ENCODE measurements at regions not wholly inside any gene's neighbourhood (a gene's known extent, or its start where the extent isn't known, plus 50 kb on each side); places are given as distances from the start of the nearest gene placed in this dataset.

DNA sequence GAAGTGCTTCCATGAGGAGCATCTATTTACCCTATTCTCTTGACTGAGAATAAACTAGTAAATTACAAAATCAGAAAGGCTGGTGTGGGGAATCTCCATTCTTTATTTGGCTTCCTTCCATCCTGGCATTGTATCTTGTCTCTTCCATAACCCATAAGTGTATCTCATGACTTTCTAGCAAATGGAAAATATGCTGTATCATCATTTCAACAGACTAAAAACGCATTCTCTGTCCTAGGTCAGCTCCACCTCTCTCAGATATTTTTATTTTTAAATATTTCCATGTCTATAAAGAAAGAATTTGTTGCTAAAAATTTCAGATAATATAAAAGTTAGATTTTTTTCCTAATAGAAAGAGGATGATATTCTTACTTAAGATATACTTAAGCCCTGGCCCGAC, 154.2 kb upstream of the MYO16 start:
- no peaks in the 10 kb centered on the region for H3K27me3 ChIP-seq (ENCODE audit: control insufficient read depth, insufficient read depth, low read length)
- no peak overlapping the region for H3K4me3 ChIP-seq (ENCODE audit: low read length)
- H3K9me3 ChIP-seq (ENCODE audit: control insufficient read depth, insufficient read depth, low read length): no peaks in the 10 kb centered on the region
- H3K36me3 ChIP-seq (ENCODE audit: control insufficient read depth, insufficient read depth, low read length): no peaks in the 10 kb centered on the region
- WGBS (ENCODE audit: insufficient coverage, insufficient read length): no CpG with 5 or more reads among the region's 2 CpGs
- no peaks in the 10 kb centered on the region for H3K4me1 ChIP-seq (ENCODE audit: control insufficient read depth, insufficient read depth, low read length)
- no peak overlapping the region for H3K27ac ChIP-seq (ENCODE audit: low read length)
- DNase-seq (ENCODE audit: low read depth, low spot score): no peak

DNA sequence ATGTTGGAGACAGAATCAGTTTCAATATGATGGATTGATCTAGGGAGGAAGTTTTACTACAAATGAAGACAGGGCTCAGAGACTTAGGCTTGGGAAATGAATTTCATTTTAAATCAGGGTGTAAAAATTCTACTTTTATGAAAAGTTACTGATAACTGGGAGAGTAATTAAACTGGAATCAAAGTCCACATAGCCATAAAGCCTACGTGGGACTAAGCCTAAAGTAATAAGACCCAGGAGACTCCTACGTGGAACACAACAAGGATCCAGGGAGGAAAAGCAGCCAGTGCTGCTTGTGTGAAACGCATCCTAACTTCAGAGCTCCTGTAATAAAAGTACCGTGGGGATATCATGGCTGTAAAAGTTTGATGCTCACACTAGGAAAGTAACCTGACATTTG, 152.0 kb upstream of the MYO16 start:
- WGBS (ENCODE audit: insufficient coverage, insufficient read length): no CpG with 5 or more reads among the region's 4 CpGs
- no peaks in the 10 kb centered on the region for H3K4me1 ChIP-seq (ENCODE audit: control insufficient read depth, insufficient read depth, low read length)
- no peak for DNase-seq (ENCODE audit: low read depth, low spot score)
- no peak overlapping the region for H3K4me3 ChIP-seq (ENCODE audit: low read length)
- H3K27me3 ChIP-seq (ENCODE audit: control insufficient read depth, insufficient read depth, low read length): no peaks in the 10 kb centered on the region
- H3K27ac ChIP-seq (ENCODE audit: low read length): no peak overlapping the region
- H3K9me3 ChIP-seq (ENCODE audit: control insufficient read depth, insufficient read depth, low read length): no peaks in the 10 kb centered on the region
- H3K36me3 ChIP-seq (ENCODE audit: control insufficient read depth, insufficient read depth, low read length): no peaks in the 10 kb centered on the region

DNA sequence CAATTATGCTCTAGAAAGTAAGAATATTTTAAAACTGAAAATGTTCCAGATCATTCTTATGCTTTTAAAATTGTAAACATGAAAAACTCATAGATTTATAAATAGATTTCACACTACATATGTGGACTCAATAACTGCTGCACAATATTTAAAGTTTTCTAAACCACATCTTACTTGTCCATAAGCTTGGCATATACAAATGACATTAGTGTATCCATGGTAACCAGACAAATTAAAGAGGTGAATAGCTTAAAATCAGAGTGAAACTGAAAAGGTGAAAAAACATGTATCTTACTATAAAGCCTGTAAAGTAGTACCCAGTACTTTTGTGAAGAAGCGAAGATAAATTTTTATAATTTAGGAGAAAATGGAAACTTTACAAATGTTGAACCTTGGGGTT, 151.2 kb upstream of the MYO16 start:
- Histone ChIP-seq H3K36me3 (ENCODE audit: control insufficient read depth, insufficient read depth, low read length) (no peaks in the 10 kb centered on the region), H3K4me1 (ENCODE audit: control insufficient read depth, insufficient read depth, low read length) (no peaks in the 10 kb centered on the region), H3K4me3 (ENCODE audit: low read length) (no peak overlapping the region), H3K27me3 (ENCODE audit: control insufficient read depth, insufficient read depth, low read length) (no peaks in the 10 kb centered on the region), H3K27ac (ENCODE audit: low read length) (no peak overlapping the region), H3K9me3 (ENCODE audit: control insufficient read depth, insufficient read depth, low read length) (no peaks in the 10 kb centered on the region)
- WGBS (ENCODE audit: insufficient coverage, insufficient read length): no CpG with 5 or more reads among the region's 1 CpG
- no peak for DNase-seq (ENCODE audit: low read depth, low spot score)

DNA sequence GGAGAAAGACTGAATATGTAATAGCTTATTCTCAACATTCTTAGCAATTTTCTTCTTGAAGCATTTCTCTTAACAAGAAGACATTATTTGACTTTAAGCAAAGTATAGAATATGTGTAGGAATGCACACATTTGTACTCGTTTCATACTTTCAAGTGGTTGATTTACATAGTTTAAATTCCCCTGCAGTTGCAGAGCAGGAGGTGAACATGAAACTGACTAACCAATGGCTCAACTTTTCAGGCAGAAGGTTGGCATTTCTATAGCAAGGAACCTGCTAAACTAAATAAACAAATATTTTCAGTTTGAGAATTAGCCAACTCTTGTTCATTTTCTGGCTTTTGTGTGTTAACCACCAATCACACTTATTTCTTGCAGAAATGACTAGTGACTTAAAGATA, 145.4 kb upstream of the MYO16 start:
- no peak for DNase-seq (ENCODE audit: low read depth, low spot score)
- Histone ChIP-seq H3K27me3 (ENCODE audit: control insufficient read depth, insufficient read depth, low read length) (no peaks in the 10 kb centered on the region), H3K9me3 (ENCODE audit: control insufficient read depth, insufficient read depth, low read length) (no peaks in the 10 kb centered on the region), H3K4me3 (ENCODE audit: low read length) (no peak overlapping the region), H3K27ac (ENCODE audit: low read length) (no peak overlapping the region), H3K4me1 (ENCODE audit: control insufficient read depth, insufficient read depth, low read length) (no peaks in the 10 kb centered on the region), H3K36me3 (ENCODE audit: control insufficient read depth, insufficient read depth, low read length) (no peaks in the 10 kb centered on the region)
- WGBS (ENCODE audit: insufficient coverage, insufficient read length): no CpG with 5 or more reads among the region's 1 CpG

DNA sequence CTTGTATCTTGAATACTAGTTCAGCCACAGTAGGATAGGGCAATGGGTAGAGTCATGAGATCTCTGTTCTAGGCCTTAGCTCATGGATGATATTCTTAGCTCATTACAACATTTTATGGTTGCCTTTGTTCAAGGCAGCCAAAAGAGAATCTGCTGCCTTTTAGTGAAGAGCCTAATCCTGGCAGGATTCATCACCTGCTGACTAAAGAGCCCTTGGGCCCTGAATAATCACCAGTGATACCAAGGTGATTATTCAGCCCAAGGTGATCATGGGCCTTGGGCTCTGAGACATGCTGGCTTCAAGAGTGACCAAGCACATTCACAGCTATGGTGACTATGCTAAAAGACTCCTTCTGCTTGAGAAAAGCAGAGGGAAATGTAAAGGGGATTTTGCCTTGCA, 143.3 kb upstream of the MYO16 start:
- Histone ChIP-seq H3K36me3 (ENCODE audit: control insufficient read depth, insufficient read depth, low read length) (no peaks in the 10 kb centered on the region), H3K4me1 (ENCODE audit: control insufficient read depth, insufficient read depth, low read length) (no peaks in the 10 kb centered on the region), H3K9me3 (ENCODE audit: control insufficient read depth, insufficient read depth, low read length) (no peaks in the 10 kb centered on the region), H3K27ac (ENCODE audit: low read length) (no peak overlapping the region), H3K27me3 (ENCODE audit: control insufficient read depth, insufficient read depth, low read length) (no peaks in the 10 kb centered on the region), H3K4me3 (ENCODE audit: low read length) (no peak overlapping the region)
- DNase-seq (ENCODE audit: low read depth, low spot score): no peak

DNA sequence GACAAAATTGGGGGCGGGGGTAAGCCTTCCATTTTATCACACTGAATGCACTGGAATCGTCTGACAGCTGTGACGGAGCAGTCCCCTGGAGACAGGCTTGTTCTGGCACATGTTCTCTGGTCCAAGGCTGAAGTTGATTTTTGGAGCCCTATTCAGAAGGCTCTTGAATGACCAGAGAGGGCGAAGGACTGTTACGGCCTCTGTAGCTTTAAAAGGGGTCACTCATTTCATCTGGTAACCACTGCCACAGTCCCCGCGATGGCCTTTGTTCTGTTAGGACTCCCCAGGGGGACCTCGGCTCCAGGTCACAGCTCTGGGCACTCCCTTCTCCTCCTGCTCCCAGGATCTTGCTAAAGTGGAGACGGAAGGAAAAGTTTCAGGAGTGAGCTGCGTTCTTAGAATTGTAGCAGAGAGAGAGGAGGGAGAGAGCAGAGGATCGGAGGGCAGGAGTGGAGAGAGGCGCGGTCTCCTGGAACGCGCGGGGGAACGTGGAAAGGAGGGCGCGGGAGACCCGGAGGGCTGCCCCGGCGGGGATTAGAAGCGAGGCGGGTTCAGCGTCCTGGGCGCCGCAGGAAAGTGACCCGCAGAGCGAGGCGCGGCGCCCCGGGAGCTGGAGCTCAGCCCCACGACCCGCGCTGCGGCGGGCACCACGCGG, 134.3 kb upstream of the MYO16 start:
- H3K4me1 ChIP-seq (ENCODE audit: control insufficient read depth, insufficient read depth, low read length): no peaks in the 10 kb centered on the region
- H3K4me3 ChIP-seq (ENCODE audit: low read length): peak overlapping the region; percentile 57; the same call in 1 of the 2 replicates
- no CpG with 5 or more reads among the region's 40 CpGs for WGBS (ENCODE audit: insufficient coverage, insufficient read length)
- no peak for DNase-seq (ENCODE audit: low read depth, low spot score)
- H3K27me3 ChIP-seq (ENCODE audit: control insufficient read depth, insufficient read depth, low read length): peaks cover 21% of the 10 kb centered on the region; the same call in 1 of the 2 replicates
- no peaks in the 10 kb centered on the region for H3K36me3 ChIP-seq (ENCODE audit: control insufficient read depth, insufficient read depth, low read length)
- no peaks in the 10 kb centered on the region for H3K9me3 ChIP-seq (ENCODE audit: control insufficient read depth, insufficient read depth, low read length)
- no peak overlapping the region for H3K27ac ChIP-seq (ENCODE audit: low read length)

DNA sequence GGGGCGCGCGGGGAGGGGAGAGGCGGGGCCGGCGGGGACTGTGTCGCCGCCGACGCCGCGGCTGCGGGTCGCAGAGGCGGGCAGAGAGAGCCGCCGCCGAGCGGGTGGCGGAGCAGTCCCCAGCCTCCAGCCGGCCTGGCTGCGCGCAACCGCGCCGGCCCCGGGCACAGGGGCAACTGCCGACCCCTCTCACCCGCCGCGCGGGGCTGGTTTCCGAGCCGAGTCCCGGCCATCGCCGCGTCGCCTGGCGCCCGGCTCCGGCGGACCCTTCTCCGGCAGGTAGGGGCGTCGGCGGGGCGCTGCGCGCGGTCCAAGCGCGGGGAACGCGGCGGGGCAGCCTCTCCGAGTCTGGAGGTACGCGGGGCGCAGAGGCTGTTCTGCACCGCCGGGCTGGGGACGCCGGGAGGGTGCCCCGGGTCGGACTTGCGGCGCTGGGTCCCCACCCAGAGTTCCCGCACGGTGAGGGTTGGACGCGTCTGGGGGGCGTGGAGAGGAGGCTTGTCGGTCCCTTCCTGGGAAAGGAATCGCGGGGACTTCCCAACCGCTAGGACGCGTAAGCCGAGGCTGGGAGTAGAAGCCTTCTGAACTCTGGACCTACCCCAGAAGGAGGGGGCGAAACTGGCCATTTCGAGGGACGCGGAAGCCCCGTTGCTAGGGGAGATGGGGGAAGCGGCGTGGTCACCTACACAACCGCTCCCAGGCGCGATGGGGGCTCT, 133.6 kb upstream of the MYO16 start:
- Histone ChIP-seq H3K9me3 (ENCODE audit: control insufficient read depth, insufficient read depth, low read length) (no peaks in the 10 kb centered on the region), H3K36me3 (ENCODE audit: control insufficient read depth, insufficient read depth, low read length) (no peaks in the 10 kb centered on the region), H3K27ac (ENCODE audit: low read length) (no peak overlapping the region), H3K27me3 (ENCODE audit: control insufficient read depth, insufficient read depth, low read length) (peaks cover 21% of the 10 kb centered on the region; the same call in 1 of the 2 replicates), H3K4me1 (ENCODE audit: control insufficient read depth, insufficient read depth, low read length) (no peaks in the 10 kb centered on the region), H3K4me3 (ENCODE audit: low read length) (peak overlapping the region; percentile 57; the same call in 1 of the 2 replicates)
- DNase-seq (ENCODE audit: low read depth, low spot score): no peak
- no CpG with 5 or more reads among the region's 90 CpGs for WGBS (ENCODE audit: insufficient coverage, insufficient read length)

GRCh38 chr13:108496362-108497210, 132.8 kb upstream of the MYO16 start:
- H3K9me3 ChIP-seq (ENCODE audit: control insufficient read depth, insufficient read depth, low read length): no peaks in the 10 kb centered on the region
- peak overlapping the region; percentile 57; the same call in 1 of the 2 replicates for H3K4me3 ChIP-seq (ENCODE audit: low read length)
- DNase-seq (ENCODE audit: low read depth, low spot score): no peak
- no peaks in the 10 kb centered on the region for H3K36me3 ChIP-seq (ENCODE audit: control insufficient read depth, insufficient read depth, low read length)
- no peak overlapping the region for H3K27ac ChIP-seq (ENCODE audit: low read length)
- H3K4me1 ChIP-seq (ENCODE audit: control insufficient read depth, insufficient read depth, low read length): no peaks in the 10 kb centered on the region
- no CpG with 5 or more reads among the region's 30 CpGs for WGBS (ENCODE audit: insufficient coverage, insufficient read length)
- H3K27me3 ChIP-seq (ENCODE audit: control insufficient read depth, insufficient read depth, low read length): peaks cover 21% of the 10 kb centered on the region; the same call in 1 of the 2 replicates

GRCh38 chr13:108500711-108501110, 128.7 kb upstream of the MYO16 start:
- H3K9me3 ChIP-seq (ENCODE audit: control insufficient read depth, insufficient read depth, low read length): no peaks in the 10 kb centered on the region
- H3K4me1 ChIP-seq (ENCODE audit: control insufficient read depth, insufficient read depth, low read length): no peaks in the 10 kb centered on the region
- H3K4me3 ChIP-seq (ENCODE audit: low read length): no peak overlapping the region
- no peaks in the 10 kb centered on the region for H3K36me3 ChIP-seq (ENCODE audit: control insufficient read depth, insufficient read depth, low read length)
- no CpG with 5 or more reads among the region's 6 CpGs for WGBS (ENCODE audit: insufficient coverage, insufficient read length)
- peaks cover 12% of the 10 kb centered on the region; the same call in 1 of the 2 replicates for H3K27me3 ChIP-seq (ENCODE audit: control insufficient read depth, insufficient read depth, low read length)
- H3K27ac ChIP-seq (ENCODE audit: low read length): no peak overlapping the region
- DNase-seq (ENCODE audit: low read depth, low spot score): no peak

DNA sequence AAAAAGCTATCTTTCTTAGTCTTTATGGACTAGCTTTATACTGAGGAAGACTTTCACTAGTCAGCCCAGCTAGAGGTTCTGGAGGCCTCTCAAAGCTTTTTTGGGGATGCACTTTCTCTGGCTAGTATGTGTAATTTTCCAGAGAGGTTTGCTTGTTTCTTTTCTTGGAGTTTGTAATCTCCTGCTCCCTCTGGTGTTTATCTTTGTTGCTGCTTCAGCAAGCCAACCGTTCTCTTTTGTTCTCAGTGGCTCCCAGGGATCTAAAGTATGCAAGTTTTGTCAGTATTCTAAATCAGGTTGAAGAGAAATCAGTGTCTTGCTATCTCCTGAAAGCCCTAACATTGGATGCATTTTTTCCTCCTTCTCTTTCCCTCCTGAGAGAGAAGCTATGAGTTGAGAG, 121.1 kb upstream of the MYO16 start:
- WGBS (ENCODE audit: insufficient coverage, insufficient read length): no CpG with 5 or more reads among the region's 1 CpG
- H3K9me3 ChIP-seq (ENCODE audit: control insufficient read depth, insufficient read depth, low read length): no peaks in the 10 kb centered on the region
- peaks cover 1% of the 10 kb centered on the region; the same call in 1 of the 2 replicates for H3K4me1 ChIP-seq (ENCODE audit: control insufficient read depth, insufficient read depth, low read length)
- H3K27ac ChIP-seq (ENCODE audit: low read length): no peak overlapping the region
- H3K4me3 ChIP-seq (ENCODE audit: low read length): no peak overlapping the region
- no peaks in the 10 kb centered on the region for H3K27me3 ChIP-seq (ENCODE audit: control insufficient read depth, insufficient read depth, low read length)
- no peaks in the 10 kb centered on the region for H3K36me3 ChIP-seq (ENCODE audit: control insufficient read depth, insufficient read depth, low read length)
- DNase-seq (ENCODE audit: low read depth, low spot score): no peak
